ENCODE measurements at regions not wholly inside any gene's neighbourhood (a gene's known extent, or its start where the extent isn't known, plus 50 kb on each side); places are given as distances from the start of the nearest gene placed in this dataset.

- H4K20me1 ChIP-seq (ENCODE audit: control insufficient read depth, insufficient read depth, insufficient read length): no peaks in the 10 kb centered on the region
- H2AFZ ChIP-seq (ENCODE audit: low read length): no peak overlapping the region
- no peak for DNase-seq
- no peaks in the 10 kb centered on the region for H3K4me1 ChIP-seq (ENCODE audit: insufficient read depth, low read length)
- no peak overlapping the region for H4K8ac ChIP-seq (replicated peaks; ENCODE audit: insufficient read length, low read depth, low read length)
- H3K23ac ChIP-seq (ENCODE audit: insufficient read length, low read depth, low read length): no peak overlapping the region
- H2BK20ac ChIP-seq (ENCODE audit: low read depth, low read length, poor library complexity, severe bottlenecking): no peak overlapping the region
- Mint-ChIP-seq H3K27me3 (ENCODE audit: low read depth) (peaks cover 4% of the 10 kb centered on the region), H3K4me1 (no peaks in the 10 kb centered on the region; a peak in 1 of 4 replicates), H3K9me3 (no peaks in the 10 kb centered on the region; a peak in 1 of 5 replicates), H3K4me3 (no peak overlapping the region), H3K27ac (no peak overlapping the region), H3K36me3 (ENCODE audit: insufficient read depth in 1 of 3, low read depth in 3 of 3) (no peaks in the 10 kb centered on the region)
- no peak overlapping the region for H2BK12ac ChIP-seq (ENCODE audit: insufficient read length, low read depth, low read length)
- H3T11ph ChIP-seq (ENCODE audit: low read length): no peak overlapping the region
- no peak overlapping the region for H2BK15ac ChIP-seq (ENCODE audit: low read depth, low read length)
- H3K23me2 ChIP-seq (ENCODE audit: insufficient read length, low read depth, low read length, poor library complexity, severe bottlenecking): no peaks in the 10 kb centered on the region
- H3K79me2 ChIP-seq (ENCODE audit: insufficient read depth, low read length): no peaks in the 10 kb centered on the region
- H3K4ac ChIP-seq (ENCODE audit: low read depth, low read length): no peak overlapping the region
- no peak overlapping the region for H3K14ac ChIP-seq (ENCODE audit: insufficient read depth, low read length)
- no peak overlapping the region for H2BK5ac ChIP-seq (ENCODE audit: insufficient read length, low read length)
- no peak overlapping the region for H4K91ac ChIP-seq (ENCODE audit: insufficient read length, low read depth, low read length)
- H3K56ac ChIP-seq (ENCODE audit: insufficient read length, low read depth, low read length): no peak overlapping the region
- no peak overlapping the region for H3K18ac ChIP-seq (ENCODE audit: insufficient read length, low read depth, low read length)
- no peaks in the 10 kb centered on the region for H3K27me3 ChIP-seq (ENCODE audit: insufficient read depth, low read length)
- H3K79me1 ChIP-seq (ENCODE audit: insufficient read depth, low read depth, low read length, poor library complexity, severe bottlenecking): no peaks in the 10 kb centered on the region
- no peak overlapping the region for H3K9ac ChIP-seq (ENCODE audit: extremely low read depth, insufficient read length, low read length)
- H4K5ac ChIP-seq (ENCODE audit: insufficient read length, low read depth, low read length): no peak overlapping the region
- no peak overlapping the region for H2AK5ac ChIP-seq (ENCODE audit: insufficient read length, low read length)
- no peak for TF ChIP-seq CTCF (conservative IDR thresholded peaks at IDR 0.05)
- H3K27ac ChIP-seq (ENCODE audit: insufficient read length, low read depth, low read length): no peak overlapping the region
- H3K9me3 ChIP-seq (ENCODE audit: control insufficient read depth, low read depth, low read length): no peaks in the 10 kb centered on the region
- H2BK120ac ChIP-seq (ENCODE audit: low read depth, low read length, poor library complexity, severe bottlenecking): no peak overlapping the region
- H3K4me2 ChIP-seq (ENCODE audit: insufficient read depth, insufficient read length, low read length): no peak overlapping the region
These were observed 240.7 kb upstream of the DAPK1 start for GRCh38 chr9:87256973-87257372.
